BLaER1 treated with 17β-estradiol and CSF1 and Interleukin-3, amounts not matched to agents 10 nM and 100 nM (cell line): ENCODE measurements at regions not wholly inside any gene's neighbourhood (a gene's known extent, or its start where the extent isn't known, plus 50 kb on each side); places are given as distances from the start of the nearest gene placed in this dataset.

ENCODE experiments used
- H3K27ac ChIP-seq, 11 experiments: shearing (Covaris generic); formaldehyde crosslinking; 2 replicates each; pipeline ENCODE4 v1.8.1; 2022
- H3K27me3 ChIP-seq, 11 experiments: shearing (Covaris generic); formaldehyde crosslinking; 2 replicates each; pipeline ENCODE4 v1.8.1; 2022
- H3K36me3 ChIP-seq, 11 experiments: shearing (Covaris generic); formaldehyde crosslinking; 2 replicates each; pipeline ENCODE4 v1.8.1; 2022
- H3K4me1 ChIP-seq, 10 experiments: shearing (Covaris generic); formaldehyde crosslinking; 2 replicates each; pipeline ENCODE4 v1.8.1; 2022
- H3K4me2 ChIP-seq, 11 experiments: shearing (Covaris generic); formaldehyde crosslinking; 2 replicates each; pipeline ENCODE4 v1.8.1; 2022
- H3K4me3 ChIP-seq, 10 experiments: shearing (Covaris generic); formaldehyde crosslinking; 2 replicates each; pipeline ENCODE4 v1.8.1; 2022
- H3K9ac ChIP-seq, 11 experiments: shearing (Covaris generic); formaldehyde crosslinking; 2 replicates each; pipeline ENCODE4 v1.8.1; 2022
- H3K9me3 ChIP-seq, 11 experiments: shearing (Covaris generic); formaldehyde crosslinking; replicated peaks in 1 of 11; 2 replicates each; pipeline ENCODE4 v1.8.1; 2022
- H4K20me1 ChIP-seq, 11 experiments: shearing (Covaris generic); formaldehyde crosslinking; 2 replicates each; pipeline ENCODE4 v1.8.1; 2022
- Cebpa-rat ChIP-seq, 11 experiments: shearing (Covaris generic); IDR thresholded peaks; 2 replicates each; pipeline ENCODE4 v1.8.1; 2022

- Histone ChIP-seq H3K9me3 (no peaks in the 10 kb centered on the region), H3K4me3 (no peak overlapping the region), H3K4me2 (no peak overlapping the region), H4K20me1 (no peaks in the 10 kb centered on the region), H3K27ac (no peak overlapping the region), H3K9ac (no peak overlapping the region), H3K36me3 (no peaks in the 10 kb centered on the region), H3K4me1 (peaks cover 0 to 10% (median 0%) of the 10 kb centered on the region in 10 experiments; a peak in 6 of 20 replicates), H3K27me3 (no peaks in the 10 kb centered on the region)
- TF ChIP-seq Cebpa-rat (IDR thresholded peaks at IDR 0.05), result no peak
These were observed 526.7 kb downstream of the SUCLA2 start for GRCh38 chr13:47474326-47474725.

- Histone ChIP-seq H3K4me2 (no peak overlapping the region), H3K27ac (no peak overlapping the region), H3K9ac (no peak overlapping the region), H3K36me3 (no peaks in the 10 kb centered on the region), H3K9me3 (peaks cover 0 to 16% (median 9%) of the 10 kb centered on the region in 11 experiments; a peak in 11 of 22 replicates), H3K27me3 (no peaks in the 10 kb centered on the region), H3K4me3 (no peak overlapping the region), H4K20me1 (no peaks in the 10 kb centered on the region), H3K4me1 (no peaks in the 10 kb centered on the region)
- no peak for TF ChIP-seq Cebpa-rat (IDR thresholded peaks at IDR 0.05)
These were observed 528.6 kb downstream of the SUCLA2 start for GRCh38 chr13:47472516-47472915.

DNA sequence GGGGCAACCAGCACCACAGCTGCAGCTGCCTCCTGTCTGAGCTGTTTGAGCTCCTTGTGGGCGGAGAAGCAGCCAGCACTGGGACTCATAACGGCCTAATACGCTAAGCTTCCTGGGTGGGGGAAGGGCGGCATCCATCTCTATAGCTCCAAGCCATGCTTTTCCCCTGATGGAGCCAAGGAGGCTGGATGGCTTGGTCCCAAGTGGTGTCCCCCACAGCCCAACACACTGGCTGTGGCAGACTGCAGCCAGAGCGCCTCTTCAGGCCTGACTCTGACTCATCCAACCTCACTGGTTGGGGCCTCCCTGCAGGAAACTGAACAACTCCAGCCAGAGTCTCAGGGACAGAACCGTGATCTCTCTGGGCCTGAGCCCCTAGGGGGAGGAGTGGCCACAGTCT lies 537.3 kb downstream of the SUCLA2 start:
- H3K4me2 ChIP-seq, result 0 out of 22 replicates have a peak overlapping the region, but pooled peaks of 1 of the 11 experiments have one; percentile 10
- no peaks in the 10 kb centered on the region for H3K36me3 ChIP-seq
- no peak overlapping the region for H3K27ac ChIP-seq
- no peak for TF ChIP-seq Cebpa-rat (IDR thresholded peaks at IDR 0.05)
- H3K27me3 ChIP-seq, result no peaks in the 10 kb centered on the region
- H3K4me3 ChIP-seq, result no peak overlapping the region
- peaks cover 0 to 7% (median 0%) of the 10 kb centered on the region in 10 experiments; a peak in 2 of 20 replicates for H3K4me1 ChIP-seq
- H3K9ac ChIP-seq, result no peak overlapping the region
- H4K20me1 ChIP-seq, result no peaks in the 10 kb centered on the region
- H3K9me3 ChIP-seq, result peaks cover 26 to 46% (median 34%) of the 10 kb centered on the region in 11 experiments; a peak in 21 of 22 replicates

DNA sequence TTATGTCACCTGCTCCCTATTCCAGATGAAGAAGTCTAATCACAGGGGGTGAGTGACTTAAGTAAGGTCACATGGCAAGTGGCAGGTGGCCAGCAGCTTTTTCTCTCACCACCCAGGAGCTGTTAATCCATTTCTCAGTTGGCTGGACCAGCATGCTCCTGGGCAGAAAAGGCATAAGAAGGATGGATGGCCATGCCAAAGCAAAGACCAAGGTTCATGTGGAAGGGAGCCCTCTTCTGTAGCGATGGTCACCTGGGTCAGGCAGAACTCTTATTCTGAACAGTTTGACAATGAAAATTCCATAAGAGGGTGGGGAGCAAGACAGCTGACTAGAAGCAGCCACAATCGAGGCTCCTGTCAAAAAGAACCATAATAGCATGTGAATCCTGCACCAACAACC lies 538.1 kb downstream of the SUCLA2 start:
- Histone ChIP-seq H3K9me3 (peaks cover 22 to 41% (median 33%) of the 10 kb centered on the region in 11 experiments; a peak in 21 of 22 replicates), H3K27ac (no peak overlapping the region), H3K4me1 (peaks cover 0 to 7% (median 0%) of the 10 kb centered on the region in 10 experiments; a peak in 2 of 20 replicates), H3K9ac (no peak overlapping the region), H3K27me3 (no peaks in the 10 kb centered on the region), H3K4me2 (no peak overlapping the region), H4K20me1 (no peaks in the 10 kb centered on the region), H3K4me3 (no peak overlapping the region), H3K36me3 (no peaks in the 10 kb centered on the region)
- no peak for TF ChIP-seq Cebpa-rat (IDR thresholded peaks at IDR 0.05)

DNA sequence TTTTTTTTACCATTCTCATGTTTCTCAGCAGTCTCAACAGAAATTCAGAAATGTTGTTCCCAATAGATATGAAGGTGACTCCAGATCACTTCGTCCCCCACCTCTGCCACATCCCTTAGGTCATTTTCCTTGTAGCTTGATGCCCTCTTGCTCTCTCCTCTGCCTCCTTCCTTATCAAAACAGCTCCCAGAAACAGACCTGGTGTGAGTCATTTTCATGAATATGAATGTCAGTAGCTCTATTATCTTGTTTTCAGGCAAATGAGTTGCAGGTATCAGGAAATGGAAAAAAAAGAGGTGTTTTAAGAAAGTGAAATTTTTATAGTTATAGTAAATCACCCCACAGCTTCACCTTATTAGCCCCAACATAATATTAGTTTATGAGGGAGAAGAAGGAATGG lies 539.3 kb downstream of the SUCLA2 start:
- Histone ChIP-seq H3K4me1 (peaks cover 0 to 7% (median 0%) of the 10 kb centered on the region in 10 experiments; a peak in 2 of 20 replicates), H4K20me1 (no peaks in the 10 kb centered on the region), H3K9me3 (peaks cover 17 to 34% (median 27%) of the 10 kb centered on the region in 11 experiments; a peak in 20 of 22 replicates), H3K27me3 (no peaks in the 10 kb centered on the region), H3K9ac (no peak overlapping the region), H3K36me3 (no peaks in the 10 kb centered on the region), H3K4me2 (no peak overlapping the region), H3K27ac (no peak overlapping the region), H3K4me3 (no peak overlapping the region)
- no peak for TF ChIP-seq Cebpa-rat (IDR thresholded peaks at IDR 0.05)

- Histone ChIP-seq H3K4me2 (no peak overlapping the region), H3K36me3 (no peaks in the 10 kb centered on the region), H4K20me1 (no peaks in the 10 kb centered on the region), H3K4me1 (peaks cover 0 to 8% (median 0%) of the 10 kb centered on the region in 10 experiments; a peak in 2 of 20 replicates), H3K4me3 (no peak overlapping the region), H3K27ac (no peak overlapping the region), H3K27me3 (no peaks in the 10 kb centered on the region), H3K9me3 (peaks cover 0 to 21% (median 16%) of the 10 kb centered on the region in 11 experiments; a peak in 19 of 22 replicates), H3K9ac (no peak overlapping the region)
- TF ChIP-seq Cebpa-rat (IDR thresholded peaks at IDR 0.05), result no peak
These were observed 541.6 kb downstream of the SUCLA2 start for GRCh38 chr13:47459512-47459911.

DNA sequence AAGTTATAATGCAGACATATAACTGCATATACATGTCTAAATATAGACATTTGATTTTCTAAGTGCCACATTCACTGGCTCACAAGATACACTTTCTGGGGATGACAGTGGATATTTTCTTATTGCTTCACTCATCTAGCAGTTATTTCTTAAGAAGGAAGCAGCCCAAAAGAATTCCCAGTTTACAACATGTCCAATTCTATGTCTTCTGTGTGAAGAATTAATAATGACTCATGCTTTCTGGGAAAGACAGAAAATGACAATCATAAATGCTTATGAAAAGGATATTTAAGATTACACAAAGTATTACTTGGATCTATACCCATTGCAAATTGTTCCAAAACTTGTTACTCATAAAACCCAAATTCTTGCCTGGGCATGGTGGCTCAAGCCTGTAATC lies 543.4 kb downstream of the SUCLA2 start:
- Histone ChIP-seq H3K9me3 (0 out of 22 replicates have a peak, but pooled peaks cover 0 to 2% (median 0%) of the 10 kb centered on the region in 11 experiments), H3K27ac (no peak overlapping the region), H3K36me3 (no peaks in the 10 kb centered on the region), H3K4me3 (no peak overlapping the region), H3K9ac (no peak overlapping the region), H4K20me1 (no peaks in the 10 kb centered on the region), H3K4me2 (no peak overlapping the region), H3K27me3 (no peaks in the 10 kb centered on the region), H3K4me1 (0 out of 20 replicates have a peak, but pooled peaks cover 0 to 8% (median 0%) of the 10 kb centered on the region in 10 experiments)
- TF ChIP-seq Cebpa-rat (IDR thresholded peaks at IDR 0.05), result no peak

- Histone ChIP-seq H3K9me3 (no peaks in the 10 kb centered on the region), H3K4me2 (no peak overlapping the region), H3K27me3 (no peaks in the 10 kb centered on the region), H3K9ac (no peak overlapping the region), H3K4me3 (no peak overlapping the region), H3K27ac (no peak overlapping the region), H4K20me1 (no peaks in the 10 kb centered on the region), H3K4me1 (peaks cover 0 to 9% (median 0%) of the 10 kb centered on the region in 10 experiments; a peak in 2 of 20 replicates), H3K36me3 (no peaks in the 10 kb centered on the region)
- TF ChIP-seq Cebpa-rat (IDR thresholded peaks at IDR 0.05), result no peak
These were observed 545.4 kb downstream of the SUCLA2 start for GRCh38 chr13:47455626-47456025.

DNA sequence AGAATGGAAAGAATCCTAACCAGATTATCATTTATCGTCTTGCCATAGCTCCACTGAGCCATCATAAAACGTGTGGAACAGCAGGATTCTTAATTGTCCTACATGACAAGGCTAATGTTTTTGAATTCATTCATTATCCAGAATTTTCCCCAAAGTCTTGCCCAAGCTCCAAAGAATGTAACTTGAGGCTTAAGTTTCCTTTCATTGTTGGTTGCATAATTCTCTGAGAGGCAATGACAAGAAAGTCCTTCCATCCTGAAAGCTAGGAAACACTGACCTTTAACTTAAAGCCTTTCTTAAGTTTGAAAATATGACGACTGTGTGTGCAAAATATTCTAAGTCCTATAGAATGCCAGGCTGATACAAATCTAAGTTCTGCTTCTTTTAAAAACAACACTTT lies 546.1 kb downstream of the SUCLA2 start:
- TF ChIP-seq Cebpa-rat (IDR thresholded peaks at IDR 0.05), result no peak
- no peak overlapping the region for H3K4me2 ChIP-seq
- H3K36me3 ChIP-seq, result no peaks in the 10 kb centered on the region
- no peak overlapping the region for H3K27ac ChIP-seq
- H3K9ac ChIP-seq, result no peak overlapping the region
- H4K20me1 ChIP-seq, result no peaks in the 10 kb centered on the region
- peaks cover 0 to 15% (median 0%) of the 10 kb centered on the region in 10 experiments; a peak in 3 of 20 replicates for H3K4me1 ChIP-seq
- no peaks in the 10 kb centered on the region for H3K9me3 ChIP-seq
- no peaks in the 10 kb centered on the region for H3K27me3 ChIP-seq
- H3K4me3 ChIP-seq, result no peak overlapping the region

- H3K9ac ChIP-seq, result no peak overlapping the region
- TF ChIP-seq Cebpa-rat (IDR thresholded peaks at IDR 0.05), result no peak
- H3K4me1 ChIP-seq, result no peaks in the 10 kb centered on the region
- no peaks in the 10 kb centered on the region for H3K36me3 ChIP-seq
- no peak overlapping the region for H3K27ac ChIP-seq
- no peaks in the 10 kb centered on the region for H4K20me1 ChIP-seq
- H3K9me3 ChIP-seq, result peaks cover 0 to 14% (median 8%) of the 10 kb centered on the region in 11 experiments; a peak in 14 of 22 replicates
- H3K4me3 ChIP-seq, result no peak overlapping the region
- H3K4me2 ChIP-seq, result no peak overlapping the region
- no peaks in the 10 kb centered on the region for H3K27me3 ChIP-seq
These were observed 540.6 kb upstream of the HTR2A start for GRCh38 chr13:47437406-47437805.
